Endothelial cell of hepatic sinusoid (primary cell): ENCODE measurements at regions not wholly inside any gene's neighbourhood (a gene's known extent, or its start where the extent isn't known, plus 50 kb on each side); places are given as distances from the start of the nearest gene placed in this dataset.

Source experiments
- in situ Hi-C: cut with HindIII; loops from 2 replicates; pipeline ENCODE4 v1.10.0; 2017; ENCODE audit warnings: low sequenced_read_pairs

DNA sequence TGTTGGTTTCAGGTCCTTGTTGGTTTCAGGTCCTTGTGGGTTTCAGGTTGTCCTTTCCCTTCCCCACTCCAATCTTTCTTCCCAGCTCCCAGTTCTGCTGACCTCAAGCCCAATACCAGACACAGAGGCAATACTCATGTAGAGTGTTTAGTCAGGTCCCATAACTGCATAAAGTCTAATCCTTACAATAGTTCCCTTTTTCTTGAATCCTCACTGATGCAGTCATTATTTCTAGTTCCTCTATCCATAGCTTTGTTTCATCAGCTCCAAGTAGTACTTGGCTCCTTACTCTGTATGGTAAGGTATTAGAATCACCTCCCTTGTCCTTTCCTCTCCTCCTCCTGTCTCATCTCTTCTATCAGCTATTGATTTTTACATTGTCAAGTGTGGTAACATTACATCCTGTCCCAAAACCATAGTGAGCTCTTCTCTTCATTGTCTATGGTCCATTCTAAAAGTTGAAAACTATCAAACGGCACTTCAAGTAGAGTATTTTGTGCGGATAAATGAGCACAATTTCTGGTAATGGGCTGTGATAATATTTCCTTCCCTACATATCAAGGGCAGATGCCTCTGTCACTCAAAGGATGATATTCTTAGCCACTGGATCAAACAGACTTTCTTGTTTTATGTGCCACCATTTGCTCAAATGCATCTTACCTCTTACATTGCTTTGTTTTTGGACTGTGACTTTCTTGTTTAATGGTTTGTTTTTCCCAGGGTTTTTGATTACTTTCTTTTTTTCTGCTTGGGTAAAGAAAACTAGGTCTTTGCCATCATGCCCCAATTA is 57.2 kb upstream of the JDP2 start:
- in situ Hi-C loops: no loop called here

DNA sequence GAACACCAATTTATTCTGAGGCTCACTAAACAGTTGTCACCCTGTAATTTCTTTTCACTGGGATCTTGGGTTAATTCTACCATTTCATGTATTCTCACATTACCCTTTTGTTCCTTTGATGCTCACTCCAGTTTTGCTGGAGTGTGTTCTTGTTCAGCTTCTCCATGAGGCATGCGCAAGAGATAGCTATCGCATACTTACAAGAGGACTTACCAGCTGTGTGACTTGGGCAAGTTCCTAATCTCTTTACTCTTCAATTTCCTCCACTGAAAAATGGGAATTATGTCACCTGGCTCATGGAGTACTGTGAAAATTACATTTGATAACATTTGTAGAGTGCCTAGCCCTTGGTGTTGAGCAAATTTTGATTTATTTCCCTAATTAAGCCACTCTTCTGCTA is 56.5 kb upstream of the JDP2 start:
- in situ Hi-C loops: no loop called here

DNA sequence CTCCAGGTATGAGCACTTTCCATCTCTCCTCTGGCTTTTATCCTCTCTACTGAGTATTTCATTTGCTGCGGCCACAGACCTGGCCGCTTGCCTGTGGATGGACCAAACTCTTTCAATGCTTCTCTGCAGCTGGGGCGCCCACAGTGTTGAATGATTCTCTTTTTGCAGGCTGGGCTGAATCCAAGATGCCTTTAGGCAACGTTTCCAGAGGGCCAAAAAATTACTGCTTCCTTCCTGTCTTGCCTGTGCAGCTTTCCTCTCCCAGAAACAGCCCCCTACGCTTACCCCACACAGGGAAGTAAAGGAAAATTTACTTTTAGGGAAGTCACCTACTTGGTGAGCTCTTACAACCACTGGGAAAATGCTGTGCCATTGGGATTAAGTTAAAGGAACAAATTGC is 55.6 kb upstream of the JDP2 start:
- in situ Hi-C loops: no loop called here

DNA sequence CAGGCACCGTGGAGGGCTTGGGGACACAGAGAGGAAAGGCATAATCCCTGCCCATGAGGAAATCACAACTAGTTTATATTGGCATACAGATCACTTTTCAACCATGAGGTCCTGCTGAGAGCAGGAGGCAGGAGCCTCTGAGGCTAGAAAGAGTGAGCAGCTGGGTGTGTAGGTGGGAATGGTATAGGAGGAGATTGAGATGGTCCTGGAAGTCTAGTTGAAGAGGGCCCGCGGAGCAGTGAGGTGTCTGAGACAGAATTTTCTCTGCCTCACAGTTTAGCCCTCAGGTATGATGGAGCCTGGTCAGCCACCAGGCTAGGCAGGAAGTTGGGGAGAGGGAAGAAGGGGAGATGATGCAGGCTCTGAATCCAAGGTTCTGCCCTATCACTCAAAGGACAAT is 54.7 kb upstream of the JDP2 start:
- in situ Hi-C loops: no loop called here

DNA sequence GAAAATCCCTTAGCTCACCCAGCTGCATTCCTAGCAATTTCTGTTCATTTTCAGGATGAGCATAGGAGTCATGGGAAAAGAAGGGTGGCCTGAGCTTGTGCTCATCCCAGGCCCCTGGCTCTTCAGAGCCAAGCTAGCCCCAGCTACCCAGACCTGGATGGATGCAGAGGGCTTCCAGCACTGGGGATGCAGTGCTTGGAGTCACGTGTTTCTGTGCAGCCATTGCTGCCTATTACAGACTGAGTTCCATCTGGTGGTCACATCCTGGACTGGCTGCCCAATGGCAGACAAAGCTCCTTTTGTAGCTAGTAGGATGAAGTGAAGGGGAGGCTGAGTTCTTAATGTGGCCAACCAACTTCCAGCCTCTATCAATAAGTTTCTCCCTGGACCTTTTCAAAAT is 54.2 kb upstream of the JDP2 start:
- in situ Hi-C loops: no loop called here

DNA sequence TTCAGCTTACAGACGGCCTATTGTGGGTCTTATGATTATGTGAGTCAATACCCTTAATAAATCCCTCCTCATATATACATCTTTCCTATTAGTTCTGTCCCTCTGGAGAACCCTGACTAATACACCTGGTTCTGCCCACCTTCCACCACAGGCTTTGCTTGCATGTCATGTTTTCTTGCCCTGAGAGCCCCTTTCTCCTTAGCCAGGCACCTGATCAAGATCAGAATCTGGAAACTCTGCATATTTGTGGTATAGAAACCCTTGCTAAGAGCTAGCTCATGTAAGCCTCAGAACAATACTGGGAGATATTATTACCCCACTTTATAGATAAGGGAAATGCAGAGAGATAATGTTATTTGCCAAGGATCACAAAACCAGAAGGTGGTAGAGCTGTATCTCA is 52.9 kb upstream of the JDP2 start:
- in situ Hi-C loops: no loop called here

DNA sequence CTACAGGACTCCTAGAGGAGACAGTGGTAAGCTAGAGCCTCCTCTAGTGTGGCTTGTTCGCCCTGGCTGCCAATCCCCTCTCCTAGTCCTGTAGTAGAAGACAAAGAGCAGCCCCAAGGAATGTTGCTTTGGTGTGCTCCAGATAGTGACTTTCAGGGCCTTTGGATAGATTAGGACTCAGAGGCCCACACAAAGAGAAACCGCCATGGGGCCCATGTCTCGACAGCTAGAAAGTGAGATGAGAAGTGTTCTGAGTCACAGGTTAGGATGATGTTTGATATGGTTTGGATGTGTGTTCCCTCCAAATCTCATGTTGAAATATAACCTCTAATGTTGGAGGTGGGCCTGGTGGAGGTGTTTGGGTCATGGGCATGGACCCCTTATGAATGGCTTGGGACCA is 51.8 kb upstream of the JDP2 start:
- in situ Hi-C loops: no loop called here
